Right ventricle myocardium inferior (tissue), 1 donor: ENCODE measurements at regions not wholly inside any gene's neighbourhood (a gene's known extent, or its start where the extent isn't known, plus 50 kb on each side); places are given as distances from the start of the nearest gene placed in this dataset. TPM values are rescaled to one million over a fixed set of nuclear protein-coding genes. Genes with fewer than 3 reads are reported as not detected.

ENCODE experiments used
- microRNA-seq: library from miRNA; unstranded; fragments of <30 nt; microRNA quantifications from one replicate; pipeline ENCODE4 v1.2.0, GENCODE V29; 2020
- donor health status: DM: no; HTN: yes; CAD: no; lungs with severe emphysema.

Small RNA genes in the stretch of these regions (microRNA-seq; reads per million reads assigned to microRNA genes)
- gene MIR8068, result not detected
